HG03558 (cell line): ENCODE measurements at regions not wholly inside any gene's neighbourhood (a gene's known extent, or its start where the extent isn't known, plus 50 kb on each side); places are given as distances from the start of the nearest gene placed in this dataset.

Source experiments
- ATAC-seq: cut with Tn5 transposase; IDR thresholded peaks from one replicate; pipeline ENCODE4 v1.9.1; 2021; ENCODE audit warnings: moderate number of reproducible peaks; ENCODE audit not compliant: unreplicated experiment; ENCODE audit errors: extremely low read depth

DNA sequence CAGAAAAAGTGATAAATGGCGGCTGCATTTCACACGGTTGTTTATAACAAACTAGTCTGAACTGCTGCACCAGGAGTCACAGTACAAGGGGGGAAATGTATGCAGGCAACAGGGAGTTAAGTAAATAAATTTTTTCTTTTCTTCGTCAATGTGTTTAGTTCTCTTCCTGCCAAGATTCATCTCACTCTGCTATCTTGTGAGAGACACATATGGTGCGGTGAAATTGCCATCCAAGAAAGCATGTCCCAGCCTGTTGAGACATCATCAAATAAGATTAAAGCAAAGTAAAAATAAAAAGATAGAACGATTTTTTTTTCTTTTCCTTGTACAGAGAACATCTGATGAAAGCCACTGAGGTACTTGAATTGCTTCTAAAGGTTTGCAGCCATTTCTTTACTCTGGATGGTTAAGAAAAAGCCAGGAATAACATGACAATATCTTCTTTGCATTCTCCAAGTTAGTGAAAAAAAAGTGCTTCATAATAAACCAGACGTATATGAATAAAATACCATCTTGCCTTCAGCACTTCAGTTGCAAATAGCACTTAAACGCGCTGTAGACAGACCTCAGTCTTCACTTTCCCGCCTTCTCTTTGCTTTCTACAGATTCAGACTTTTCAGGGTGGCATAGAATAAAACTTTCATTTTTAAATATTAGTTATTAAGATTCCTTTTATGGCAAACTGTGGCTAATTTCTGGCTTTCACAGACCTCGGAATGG, 506.2 kb upstream of the ZFHX3 start:
- no peak for ATAC-seq

DNA sequence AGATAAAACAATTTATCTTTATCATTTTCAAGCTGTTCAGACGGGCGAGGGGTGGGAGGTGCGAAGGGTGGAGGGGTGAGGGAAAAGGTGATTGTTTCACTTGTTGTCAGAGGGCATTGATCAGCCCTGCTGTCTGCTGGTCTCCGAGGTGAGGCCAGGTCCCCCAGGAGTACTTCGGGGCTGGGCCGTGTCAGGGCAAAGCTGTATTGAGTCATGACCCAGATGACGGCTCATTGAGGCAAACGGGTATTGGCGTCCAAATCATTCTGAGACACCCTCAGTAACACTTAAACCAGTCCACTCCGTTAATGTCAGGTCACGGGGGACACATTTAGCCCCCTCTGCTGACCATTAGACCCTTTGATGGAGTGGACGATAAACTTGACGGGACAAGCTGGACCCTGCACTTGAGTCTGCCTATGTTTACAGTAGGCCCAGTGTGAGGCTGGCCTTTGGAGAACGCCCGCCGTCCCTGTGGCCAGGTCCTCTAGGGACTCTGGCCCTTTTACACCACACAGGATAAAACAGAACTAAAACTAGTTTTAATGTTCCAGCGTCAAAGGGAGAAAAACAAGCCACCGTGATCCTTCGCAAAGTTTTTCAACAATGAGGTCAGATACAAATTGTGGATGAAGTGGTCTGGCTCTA, 502.2 kb upstream of the ZFHX3 start:
- no peak for ATAC-seq

DNA sequence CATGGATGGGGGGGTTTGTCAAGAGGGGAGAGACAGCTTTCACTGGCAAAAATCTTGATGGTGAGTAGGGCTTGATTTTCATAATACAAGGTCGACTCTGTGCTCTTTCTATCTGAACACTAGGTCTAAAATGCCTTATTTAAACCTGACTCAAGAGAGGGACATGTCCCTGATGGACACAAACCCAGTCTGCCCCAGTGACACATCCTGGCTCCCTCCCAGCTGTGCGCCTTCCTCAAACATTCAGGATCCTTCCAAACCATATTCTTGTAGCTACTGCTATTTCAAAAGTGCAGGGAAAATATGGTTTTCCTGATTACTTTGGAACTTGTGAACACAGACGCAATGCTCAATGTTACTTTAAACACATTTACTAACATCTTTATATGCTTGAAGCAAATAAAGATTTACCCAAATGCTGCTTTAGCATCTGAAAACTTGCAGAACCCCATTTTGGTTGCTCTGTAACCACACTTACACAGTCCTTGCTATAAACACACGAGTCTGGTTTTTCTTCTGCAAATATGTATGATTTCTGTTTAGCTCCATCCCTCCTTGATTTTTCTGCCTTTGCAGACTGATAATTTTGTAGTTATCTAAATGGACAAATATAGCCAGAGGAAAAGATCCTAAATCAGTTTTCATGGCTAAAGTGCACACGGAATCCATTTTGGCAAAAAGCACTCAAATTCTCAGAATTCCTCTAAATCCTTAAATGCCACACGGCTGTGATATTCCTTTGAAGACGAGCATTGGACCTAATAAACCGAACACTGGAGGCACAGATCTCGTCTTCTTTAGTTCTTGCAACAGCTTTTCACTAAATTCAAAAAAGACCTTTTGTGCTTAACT, 499.9 kb upstream of the ZFHX3 start:
- ATAC-seq = no peak

DNA sequence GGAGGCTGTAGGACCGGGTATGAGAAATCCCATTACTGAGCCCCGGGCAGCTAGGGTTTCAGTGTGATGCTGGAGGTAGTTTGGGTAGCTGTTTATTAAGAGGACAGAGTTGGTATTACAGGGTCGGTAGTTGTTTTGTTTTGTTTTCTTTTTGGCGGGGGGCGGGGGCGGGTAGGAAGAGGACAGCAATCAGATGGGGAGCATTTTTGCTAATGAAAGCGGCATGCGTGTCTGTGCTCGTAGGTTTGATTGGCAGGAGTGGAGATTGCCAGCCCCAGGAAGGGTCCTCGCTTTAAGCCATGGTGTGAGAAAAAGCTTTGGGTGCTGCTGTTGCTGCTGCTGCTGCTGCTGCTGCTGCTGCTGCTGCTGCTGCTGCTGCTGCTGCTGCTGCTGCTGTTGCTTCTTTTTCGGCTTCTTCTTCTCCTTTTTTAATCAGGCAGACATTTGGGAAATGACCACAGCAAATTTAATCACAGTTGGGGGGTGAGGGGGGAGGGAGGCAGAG, 498.5 kb upstream of the ZFHX3 start:
- no peak for ATAC-seq

DNA sequence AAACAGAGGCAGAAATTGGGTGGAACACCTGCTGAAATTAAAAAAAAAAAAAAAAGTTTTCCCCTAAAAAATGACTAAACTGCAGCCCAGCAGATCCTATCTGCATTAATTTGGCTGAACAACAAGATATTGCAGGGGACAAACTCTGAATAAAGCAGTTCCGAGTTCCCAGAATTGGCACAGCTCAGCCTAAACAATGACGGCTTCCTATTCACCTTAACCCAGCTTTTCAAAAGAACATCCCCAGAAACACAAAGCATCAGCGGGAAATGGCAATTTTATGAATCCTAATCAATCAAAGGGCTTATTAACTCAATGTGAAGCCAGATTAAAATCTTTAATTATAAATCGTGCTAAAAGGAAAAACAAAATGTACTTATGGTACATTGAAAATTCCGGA, 497.8 kb upstream of the ZFHX3 start:
- ATAC-seq = no peak

DNA sequence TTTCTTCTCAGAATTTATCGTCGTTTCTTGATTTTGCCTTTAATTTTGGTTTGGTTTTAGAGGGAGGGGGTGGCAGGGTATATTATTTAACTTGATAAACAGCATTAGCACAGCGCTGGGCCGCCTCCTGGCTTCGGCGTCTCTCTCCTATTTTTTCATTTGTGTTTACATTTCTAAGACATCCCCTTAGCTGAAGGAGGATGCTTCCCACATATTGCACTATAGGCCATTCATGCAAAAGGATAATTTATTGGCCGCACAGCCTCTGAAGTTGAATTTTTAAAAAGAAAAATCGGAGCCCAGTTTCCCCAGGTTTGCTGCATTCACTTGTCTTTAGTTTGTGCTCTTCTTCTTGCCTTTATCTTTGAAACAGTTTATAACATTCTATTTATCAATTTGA, 497.4 kb upstream of the ZFHX3 start:
- ATAC-seq = no peak

DNA sequence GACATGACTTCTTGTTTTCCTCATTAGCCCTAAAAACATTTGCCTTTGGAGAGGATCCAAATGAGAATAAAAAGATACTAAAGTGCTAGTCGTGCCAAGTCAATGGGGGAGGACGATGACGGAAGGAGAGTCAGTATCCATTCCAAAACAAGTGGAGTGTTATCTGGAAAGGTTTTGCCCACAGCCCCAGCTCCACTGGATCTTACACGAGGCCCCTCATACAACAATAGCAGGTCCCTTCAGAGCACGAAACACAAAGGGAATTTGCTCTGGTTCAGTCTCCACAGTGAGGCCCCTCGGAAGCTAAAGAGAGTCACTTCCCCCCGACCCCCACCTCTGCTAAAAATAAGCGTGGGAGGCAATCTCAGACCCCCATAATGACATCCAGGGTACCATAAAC, 496.9 kb upstream of the ZFHX3 start:
- no peak for ATAC-seq

DNA sequence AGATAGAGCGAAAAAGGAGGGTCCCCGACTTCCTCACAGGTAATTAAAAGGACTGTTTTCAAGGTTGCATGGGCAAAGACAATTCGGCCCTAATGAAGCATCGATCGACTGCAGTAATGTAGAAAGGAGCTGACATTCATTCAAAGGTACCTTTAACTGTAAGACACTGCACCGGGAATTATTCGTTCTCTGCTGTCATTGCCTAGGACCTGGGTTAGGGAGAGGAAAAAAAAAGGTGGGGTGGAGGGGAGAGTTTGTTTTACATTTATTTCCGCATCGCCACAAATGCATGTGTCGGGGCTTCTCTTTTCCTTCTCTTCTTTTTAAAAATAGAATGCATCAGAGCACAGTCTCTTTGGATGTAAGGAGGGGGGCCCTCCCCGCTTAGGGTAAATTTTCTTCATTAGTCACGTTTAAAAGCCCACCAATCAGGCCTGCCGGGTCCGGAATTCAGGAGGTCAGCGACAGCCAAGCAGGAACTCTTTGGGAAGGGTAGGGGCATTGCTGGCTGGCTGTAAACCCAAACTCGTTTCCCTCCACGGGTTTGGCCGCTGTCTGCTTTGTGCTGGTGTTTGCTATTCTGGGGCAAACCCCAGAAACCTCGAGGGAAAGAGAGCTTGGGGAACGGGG, 496.2 kb upstream of the ZFHX3 start:
- ATAC-seq = no peak

DNA sequence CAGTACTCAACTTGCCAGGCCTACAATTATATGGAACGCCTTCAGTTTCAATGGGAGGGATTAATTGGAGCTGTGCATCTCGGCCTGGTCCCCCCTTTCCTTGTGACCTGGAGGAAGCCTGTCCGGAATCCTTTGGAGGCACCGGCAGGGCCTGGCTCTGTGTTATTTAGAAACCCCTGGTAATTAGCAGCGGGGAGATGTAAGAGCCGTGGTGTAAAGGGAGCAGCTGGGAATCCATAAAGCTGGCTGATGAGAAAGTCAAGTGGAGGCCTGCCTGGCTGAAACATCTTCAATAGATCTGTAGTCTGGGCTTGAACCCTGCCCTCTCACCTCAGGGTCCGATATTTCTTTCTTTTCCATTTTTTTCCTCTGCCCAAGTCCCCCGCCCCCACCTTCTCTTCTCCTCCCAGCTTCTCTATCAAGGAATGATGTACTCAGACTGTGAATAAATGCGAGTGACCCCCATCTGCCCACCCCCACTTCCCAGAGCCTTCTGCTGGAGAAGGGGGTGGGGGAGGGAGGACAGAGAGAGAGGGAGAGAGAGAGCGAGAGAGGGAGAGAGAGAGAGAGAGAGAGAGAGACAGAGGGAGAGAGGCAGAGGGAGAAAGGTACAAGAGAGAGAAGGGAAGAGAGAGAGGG, 495.5 kb upstream of the ZFHX3 start:
- ATAC-seq = no peak

DNA sequence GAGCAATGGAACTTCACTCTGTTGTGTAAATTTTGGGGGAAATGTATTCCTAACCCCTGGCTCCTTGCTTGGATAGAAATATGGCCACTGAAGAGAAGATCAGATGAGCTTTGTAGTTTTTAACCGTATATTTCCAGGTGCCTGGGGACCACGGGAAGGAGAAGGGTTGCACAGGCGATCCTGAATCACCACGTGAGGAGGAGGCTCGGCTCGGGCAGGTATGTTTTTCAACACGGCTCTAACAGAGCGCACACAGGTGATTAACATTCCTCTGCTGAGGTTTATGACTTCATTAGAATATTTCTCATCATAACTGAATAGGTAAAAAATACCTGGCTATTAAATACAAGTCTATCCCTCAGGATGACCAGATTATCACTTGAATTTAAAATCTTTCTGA, 495.0 kb upstream of the ZFHX3 start:
- ATAC-seq = no peak

DNA sequence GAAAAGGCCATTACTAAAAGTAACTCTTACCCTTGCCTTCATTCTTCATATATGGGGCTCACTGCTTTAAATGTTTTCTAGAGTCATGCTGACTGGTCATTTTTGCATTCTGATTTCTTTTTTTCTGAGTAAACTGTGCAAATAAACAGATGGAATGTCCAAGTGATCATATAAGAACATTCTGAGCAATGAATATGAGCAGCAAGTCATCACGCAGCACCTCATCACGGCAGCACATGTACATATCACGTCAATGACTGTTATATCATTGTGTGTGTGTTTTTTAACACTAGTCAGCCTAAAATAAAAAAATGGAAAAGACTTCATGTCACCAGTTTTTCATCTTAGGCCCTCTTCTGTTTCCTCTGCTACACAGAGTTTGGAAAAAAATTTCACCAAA, 490.0 kb upstream of the ZFHX3 start:
- ATAC-seq = no peak

DNA sequence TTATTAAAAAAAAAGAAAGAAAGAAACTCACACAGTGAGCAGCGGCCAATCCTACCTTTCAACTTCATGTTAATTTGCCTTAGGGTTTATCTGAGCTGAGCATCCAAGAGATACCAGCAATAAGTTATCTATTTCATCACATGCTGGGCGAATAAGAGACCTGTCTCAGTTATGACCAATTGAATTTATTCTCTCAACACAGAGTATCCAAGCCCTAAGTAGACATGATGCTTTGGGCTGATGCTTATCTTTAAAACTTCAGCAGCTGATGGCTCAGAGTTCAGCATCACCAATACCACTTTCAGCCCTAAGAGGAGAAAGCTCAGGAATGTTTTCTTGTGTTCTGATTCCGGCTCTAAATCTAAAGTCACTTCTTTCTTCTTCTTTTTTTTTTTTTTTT, 489.0 kb upstream of the ZFHX3 start:
- no peak for ATAC-seq

DNA sequence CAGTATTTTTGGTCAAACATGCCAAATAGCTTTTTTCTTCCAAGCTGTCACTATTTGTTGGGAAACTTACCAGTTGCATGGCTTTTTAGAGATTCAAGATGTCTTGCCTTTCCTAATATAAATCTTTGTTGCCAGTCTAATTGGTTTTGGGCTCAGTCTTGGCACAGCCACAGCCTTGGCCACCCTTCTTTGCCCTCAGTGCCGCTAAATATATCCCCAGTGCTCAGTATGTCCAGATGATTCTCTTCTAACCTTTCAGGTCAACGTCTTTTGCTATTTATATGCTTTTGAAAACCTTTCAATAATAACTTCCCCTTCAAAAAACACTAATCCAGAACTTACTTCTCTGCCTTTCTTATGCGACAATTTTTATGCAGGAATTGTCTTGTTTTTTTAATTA, 483.1 kb upstream of the ZFHX3 start:
- no peak for ATAC-seq

DNA sequence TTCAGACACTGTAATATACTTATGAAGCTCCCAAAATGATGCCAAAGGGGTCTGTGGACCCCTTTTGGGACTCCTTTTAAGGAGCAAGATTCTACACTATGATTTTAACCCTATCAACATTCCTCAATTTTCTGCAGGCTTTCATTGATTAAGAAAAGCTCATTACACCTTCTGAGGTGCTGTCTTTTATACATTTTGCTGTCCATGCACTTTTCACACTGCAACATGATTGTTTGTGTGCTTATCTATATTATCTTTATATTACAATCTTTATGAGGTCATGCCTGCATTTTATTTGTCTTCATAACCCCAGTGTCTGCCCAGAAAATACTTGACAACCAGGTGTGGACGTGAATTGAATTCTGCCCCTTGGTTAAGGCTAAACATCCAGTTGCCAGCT, 482.6 kb upstream of the ZFHX3 start:
- ATAC-seq = no peak

DNA sequence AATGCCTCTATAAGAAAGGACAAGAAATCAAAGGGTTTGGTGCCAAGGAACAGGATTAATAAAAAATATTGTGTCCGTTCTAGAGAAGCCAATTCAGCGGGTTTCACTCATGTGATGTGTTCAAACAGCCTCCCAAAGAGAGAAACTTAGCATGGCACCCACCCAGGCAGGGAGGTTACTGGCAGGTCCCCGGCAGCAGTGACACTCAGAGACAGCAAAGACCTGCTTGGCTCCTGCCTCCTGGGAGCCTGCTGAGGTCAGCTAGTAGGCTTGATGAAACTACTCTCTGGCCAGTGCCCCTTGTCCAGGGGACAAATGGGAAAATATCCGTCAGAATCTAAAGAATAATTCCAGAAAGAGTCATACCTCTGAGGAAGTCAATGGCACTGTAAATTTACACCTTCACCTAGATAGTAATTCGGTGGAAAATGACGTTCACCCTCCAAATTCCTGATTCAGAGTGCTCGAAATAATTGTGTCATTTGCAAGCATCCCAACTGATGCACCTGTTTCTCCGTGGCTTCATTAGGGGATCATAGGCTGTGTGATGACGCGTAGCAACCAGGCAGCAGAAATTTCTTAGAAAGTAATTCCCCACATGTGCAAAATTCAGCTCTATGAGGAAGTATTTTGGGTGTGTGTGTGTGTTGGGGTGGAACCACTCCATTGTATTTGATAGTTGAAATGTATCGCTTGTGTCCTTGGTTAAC, 481.5 kb upstream of the ZFHX3 start:
- no peak for ATAC-seq

DNA sequence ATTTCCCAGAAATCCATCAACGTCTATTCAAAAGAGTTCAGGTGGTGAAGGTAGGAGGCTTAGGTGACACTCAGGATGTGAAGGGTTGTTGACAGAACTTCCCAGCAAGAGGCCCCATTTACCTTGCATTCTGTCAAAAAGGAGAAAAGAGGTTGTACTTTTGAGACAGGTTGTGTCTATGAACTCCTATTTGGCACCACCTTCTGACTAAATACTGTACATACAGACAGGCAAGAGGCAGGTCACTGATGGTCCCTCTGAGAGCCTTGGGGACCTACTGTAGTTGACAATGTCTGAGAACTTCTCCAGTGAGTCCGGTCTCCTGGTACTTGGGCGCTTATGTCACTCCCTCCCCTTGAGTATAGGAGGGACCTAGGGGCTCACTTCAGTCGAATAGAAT, 479.3 kb upstream of the ZFHX3 start:
- ATAC-seq = no peak

DNA sequence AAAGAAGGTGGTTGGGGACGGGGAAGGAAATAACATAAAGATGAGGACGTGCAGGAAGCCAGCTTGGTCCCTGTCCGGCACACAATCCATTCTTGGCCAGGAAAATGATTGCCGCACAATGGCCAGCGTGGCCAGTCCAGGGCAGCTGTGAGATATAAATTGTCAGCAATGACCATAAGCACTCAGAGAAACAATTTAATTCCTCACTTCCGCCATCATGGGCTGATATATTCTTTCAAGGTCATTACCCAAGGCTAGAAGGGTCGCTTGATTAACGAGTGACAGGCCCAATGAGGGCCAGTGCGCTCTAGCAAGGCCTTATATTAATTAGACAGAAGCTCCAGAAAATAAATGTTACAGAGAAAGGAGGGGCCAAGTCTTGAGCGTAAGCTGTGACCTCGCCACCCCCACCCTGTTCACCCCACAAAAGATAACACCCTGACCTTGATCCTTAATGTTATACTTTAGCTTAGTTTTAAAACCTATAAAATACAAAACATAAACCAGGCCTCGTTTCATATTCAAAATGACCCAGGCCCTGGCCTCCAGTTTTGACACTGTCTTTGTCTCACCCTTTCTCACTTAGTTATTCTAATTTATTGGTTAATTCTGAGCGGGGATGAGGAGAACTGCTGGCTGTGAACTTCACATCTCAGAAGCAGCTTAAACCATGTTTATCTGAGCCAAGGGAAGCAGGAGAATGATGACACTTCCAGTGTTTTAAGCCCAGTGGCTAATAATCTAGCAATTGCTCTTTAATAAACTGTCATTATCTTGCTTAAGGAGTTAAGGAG, 478.3 kb upstream of the ZFHX3 start:
- ATAC-seq = no peak

DNA sequence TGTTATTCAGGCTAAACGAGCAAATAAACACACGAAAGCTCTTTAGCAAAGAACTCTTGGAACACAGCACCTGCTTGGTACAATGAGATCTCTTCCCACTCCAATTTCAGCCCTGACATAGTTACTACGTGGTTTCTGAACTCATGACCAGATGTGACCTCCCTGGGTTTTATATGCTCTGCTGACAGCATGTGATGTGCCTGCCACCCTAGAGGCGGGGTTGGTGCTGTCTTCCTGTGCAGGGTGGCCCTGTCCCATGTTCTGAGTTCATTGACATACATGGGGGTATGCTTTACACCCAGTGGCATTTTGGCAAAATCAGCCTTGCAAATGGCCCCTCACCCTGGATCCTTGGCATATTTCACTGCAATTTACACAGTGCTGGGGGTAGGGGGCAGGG, 475.3 kb upstream of the ZFHX3 start:
- no peak for ATAC-seq

DNA sequence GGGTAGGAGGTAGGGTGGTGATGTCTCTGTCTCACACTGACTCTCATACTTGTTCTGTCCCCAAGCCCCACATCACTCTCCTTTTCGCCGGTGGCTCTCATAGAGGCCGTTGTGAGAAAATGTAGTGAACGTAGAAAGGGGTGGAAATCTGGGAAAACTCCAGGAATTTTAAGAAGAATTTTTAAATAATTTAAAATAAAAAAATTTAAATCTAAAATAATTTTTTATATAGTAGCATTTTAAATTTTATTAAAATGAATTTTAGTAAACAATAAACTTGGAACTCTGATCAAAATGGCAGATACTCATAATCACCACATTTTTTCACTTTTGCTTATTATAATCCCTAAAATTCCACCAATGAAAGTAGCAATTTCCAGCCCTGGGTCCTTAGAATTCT, 473.6 kb upstream of the ZFHX3 start:
- no peak for ATAC-seq
